Caco-2 (cell line): ENCODE measurements at regions not wholly inside any gene's neighbourhood (a gene's known extent, or its start where the extent isn't known, plus 50 kb on each side); places are given as distances from the start of the nearest gene placed in this dataset.

ENCODE experiments used
- BruUV-seq: library from RNA; stranded (reverse); fragments of 400-500 nt; replicated peaks from 2 replicates; lab custom pipeline; 2021; lab: Mats Ljungman, UMichigan
- CTCF ChIA-PET: fragments of 300-600 bp; sonication (Branson Sonifier 250); formaldehyde crosslinking; loops from one replicate; lab custom pipeline; 2022; ENCODE audit warnings: antibody characterized with exemption; lab: Charles Lee
- POLR2A ChIA-PET: fragments of 300-600 bp; sonication (Branson Sonifier 250); formaldehyde crosslinking; loops from one replicate; lab custom pipeline; 2022; ENCODE audit warnings: antibody characterized with exemption; lab: Charles Lee
- DNase-seq, 2 experiments: peaks; one replicate each; pipeline versions ENCODE4 v3.0.0 to v3.0.0-alpha.2; 2020 to 2022
- H3K27me3 ChIP-seq: replicated peaks from 2 replicates; pipeline ENCODE4 v1.6.0; 2011; ENCODE audit warnings: low read length; ENCODE audit not compliant: control insufficient read depth, insufficient read depth
- H3K36me3 ChIP-seq: 2 replicates; pipeline ENCODE4 v1.5.1; 2011; ENCODE audit warnings: low read length; ENCODE audit not compliant: control insufficient read depth, insufficient read depth
- H3K4me1 ChIP-seq: fragments of 250-450 bp; sonication (Bioruptor Pico); 2 replicates; pipeline ENCODE4 v1.5.1; 2020; ENCODE audit warnings: mild to moderate bottlenecking
- H3K4me3 ChIP-seq: 2 replicates; pipeline ENCODE4 v1.5.1; 2011; ENCODE audit warnings: low read depth, mild to moderate bottlenecking, control low read depth, low read length
- H3K9me3 ChIP-seq: fragments of 250-450 bp; sonication (Bioruptor Pico); 2 replicates; pipeline ENCODE4 v1.5.1; 2020; ENCODE audit warnings: mild to moderate bottlenecking, moderate library complexity
- H3K27ac Mint-ChIP-seq: one replicate; pipeline ENCODE4 v1.8.0; 2022; ENCODE audit warnings: mixed read lengths; ENCODE audit not compliant: unreplicated experiment
- H3K27me3 Mint-ChIP-seq: one replicate; pipeline ENCODE4 v1.8.0; 2022; ENCODE audit warnings: mixed read lengths; ENCODE audit not compliant: insufficient read depth, unreplicated experiment
- H3K36me3 Mint-ChIP-seq: one replicate; pipeline ENCODE4 v1.8.0; 2022; ENCODE audit warnings: mild to moderate bottlenecking, mixed read lengths; ENCODE audit not compliant: insufficient read depth, unreplicated experiment
- H3K4me1 Mint-ChIP-seq: one replicate; pipeline ENCODE4 v1.8.0; 2022; ENCODE audit warnings: low read depth, mixed read lengths; ENCODE audit not compliant: unreplicated experiment
- H3K4me3 Mint-ChIP-seq: one replicate; pipeline ENCODE4 v1.8.0; 2022; ENCODE audit warnings: mild to moderate bottlenecking, moderate library complexity, mixed read lengths; ENCODE audit not compliant: unreplicated experiment
- H3K9me3 Mint-ChIP-seq: one replicate; pipeline ENCODE4 v1.8.0; 2022; ENCODE audit warnings: mixed read lengths; ENCODE audit not compliant: unreplicated experiment
- intact Hi-C: fragments of 100-400 bp; cut with micrococcal nuclease; formaldehyde crosslinking; loops from one replicate; pipeline ENCODE4 v1.10.0; 2022; ENCODE audit not compliant: unreplicated experiment
- TF ChIP-seq, protein P1 (sequence below), 2 experiments: fragments of 200-600 bp in 1 of 2; IDR thresholded peaks; 1 replicate in 1 of 2; 2 replicates in 1 of 2; pipeline versions ENCODE4 v1.5.1 to v1.8.0; 2011 to 2022; ENCODE audit warnings: antibody characterized with exemption in 1 of 2, control low read depth in 1 of 2, inconsistent platforms in 1 of 2, low read depth in 1 of 2, low read length in 1 of 2, mild to moderate bottlenecking in 1 of 2, moderate library complexity in 1 of 2; ENCODE audit not compliant: insufficient read depth in 1 of 2, severe bottlenecking in 1 of 2, unreplicated experiment in 1 of 2

DNA sequence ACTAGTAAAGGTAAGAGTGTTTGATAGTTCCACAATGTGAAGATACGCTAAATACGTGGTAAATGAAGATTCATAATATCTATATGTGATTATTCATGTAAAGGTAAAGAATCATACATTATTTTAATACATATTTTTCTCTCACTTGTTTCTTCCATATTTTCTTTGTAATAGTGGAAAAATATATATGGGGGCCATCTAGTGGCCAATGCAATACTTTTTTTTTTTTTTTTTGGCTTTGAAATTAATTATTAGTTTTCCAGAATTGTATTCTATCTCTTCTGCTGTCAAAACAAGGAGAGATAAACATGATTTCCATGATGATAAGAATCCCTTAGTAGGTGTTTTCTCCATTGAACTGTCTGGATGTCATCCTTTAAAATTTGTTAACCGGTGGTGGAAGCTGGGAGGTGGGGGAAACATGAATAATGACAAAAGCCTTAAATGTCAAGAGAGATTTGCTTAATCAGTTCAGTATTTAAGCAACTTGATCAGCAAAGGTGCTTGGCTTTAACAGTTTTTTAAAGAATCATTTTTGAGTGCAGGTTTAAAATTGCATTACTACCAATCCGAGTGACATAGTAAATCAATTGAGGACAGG is 508.7 kb upstream of the HTR2C start:
- no peak overlapping the region for H3K4me3 Mint-ChIP-seq

DNA sequence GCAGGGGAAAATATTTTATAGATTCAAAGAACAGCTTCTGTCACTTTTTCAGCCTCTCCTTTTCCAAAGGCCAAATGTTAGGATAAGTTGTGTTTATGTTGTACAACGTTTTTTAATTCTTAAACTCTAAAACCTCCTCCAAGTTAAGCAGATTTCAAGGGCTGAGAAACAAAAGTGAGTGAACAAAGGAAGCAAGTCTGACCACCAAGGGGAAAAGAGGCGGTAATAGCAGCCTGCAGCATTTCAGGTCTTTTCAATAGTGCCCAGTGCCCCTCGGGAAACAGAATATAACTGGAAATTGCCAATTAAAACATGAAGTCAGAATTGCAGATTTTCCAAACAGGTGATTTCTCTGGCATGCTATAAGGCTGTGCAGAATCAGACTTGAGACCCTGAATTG is 510.0 kb upstream of the HTR2C start:
- Mint-ChIP-seq H3K9me3 (no peaks in the 10 kb centered on the region), H3K27ac (no peak overlapping the region), H3K36me3 (no peaks in the 10 kb centered on the region), H3K27me3 (no peaks in the 10 kb centered on the region), H3K4me3 (no peak overlapping the region), H3K4me1 (no peaks in the 10 kb centered on the region)
- POLR2A ChIA-PET = no interaction called here
- H3K36me3 ChIP-seq = no peaks in the 10 kb centered on the region
- no TSS peak for BruUV-seq
- intact Hi-C loops = loop anchor here (2.0 kb wide), 1 partner anchor 127 kb away; no protein-coding TSS in a partner anchor
- no peaks in the 10 kb centered on the region for H3K27me3 ChIP-seq
- CTCF ChIA-PET = no interaction called here
- H3K4me1 ChIP-seq = no peaks in the 10 kb centered on the region
- no peak for DNase-seq
- H3K4me3 ChIP-seq = no peak overlapping the region
- H3K9me3 ChIP-seq = no peaks in the 10 kb centered on the region
- TF ChIP-seq, protein P1, sequence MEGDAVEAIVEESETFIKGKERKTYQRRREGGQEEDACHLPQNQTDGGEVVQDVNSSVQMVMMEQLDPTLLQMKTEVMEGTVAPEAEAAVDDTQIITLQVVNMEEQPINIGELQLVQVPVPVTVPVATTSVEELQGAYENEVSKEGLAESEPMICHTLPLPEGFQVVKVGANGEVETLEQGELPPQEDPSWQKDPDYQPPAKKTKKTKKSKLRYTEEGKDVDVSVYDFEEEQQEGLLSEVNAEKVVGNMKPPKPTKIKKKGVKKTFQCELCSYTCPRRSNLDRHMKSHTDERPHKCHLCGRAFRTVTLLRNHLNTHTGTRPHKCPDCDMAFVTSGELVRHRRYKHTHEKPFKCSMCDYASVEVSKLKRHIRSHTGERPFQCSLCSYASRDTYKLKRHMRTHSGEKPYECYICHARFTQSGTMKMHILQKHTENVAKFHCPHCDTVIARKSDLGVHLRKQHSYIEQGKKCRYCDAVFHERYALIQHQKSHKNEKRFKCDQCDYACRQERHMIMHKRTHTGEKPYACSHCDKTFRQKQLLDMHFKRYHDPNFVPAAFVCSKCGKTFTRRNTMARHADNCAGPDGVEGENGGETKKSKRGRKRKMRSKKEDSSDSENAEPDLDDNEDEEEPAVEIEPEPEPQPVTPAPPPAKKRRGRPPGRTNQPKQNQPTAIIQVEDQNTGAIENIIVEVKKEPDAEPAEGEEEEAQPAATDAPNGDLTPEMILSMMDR (IDR thresholded peaks at IDR 0.05; ENCODE audit: insufficient read depth in 1 of 2, low read depth in 1 of 2, low read length in 1 of 2, severe bottlenecking in 1 of 2, unreplicated experiment in 1 of 2) = no peak

More for the DNA sequence above, 508.7 kb upstream of the HTR2C start:
- CTCF ChIA-PET = no interaction called here
- H3K36me3 Mint-ChIP-seq = no peaks in the 10 kb centered on the region
- POLR2A ChIA-PET = no interaction called here
- no peaks in the 10 kb centered on the region for H3K9me3 Mint-ChIP-seq
- H3K4me1 Mint-ChIP-seq = no peaks in the 10 kb centered on the region
- TF ChIP-seq, protein P1 (IDR thresholded peaks at IDR 0.05; ENCODE audit: insufficient read depth in 1 of 2, low read depth in 1 of 2, low read length in 1 of 2, severe bottlenecking in 1 of 2, unreplicated experiment in 1 of 2) = peak; percentile 26 to 27
- no peaks in the 10 kb centered on the region for H3K9me3 ChIP-seq
- H3K4me3 ChIP-seq = no peak overlapping the region
- no peaks in the 10 kb centered on the region for H3K27me3 ChIP-seq
- no peak for DNase-seq
- intact Hi-C loops = loop anchor here (1.0 to 2.0 kb wide), 2 partner anchors 128 to 146 kb away; no protein-coding TSS in a partner anchor
- no peaks in the 10 kb centered on the region for H3K4me1 ChIP-seq
- H3K27me3 Mint-ChIP-seq = no peaks in the 10 kb centered on the region
- BruUV-seq = no TSS peak
- H3K36me3 ChIP-seq = no peaks in the 10 kb centered on the region
- H3K27ac Mint-ChIP-seq = no peak overlapping the region

DNA sequence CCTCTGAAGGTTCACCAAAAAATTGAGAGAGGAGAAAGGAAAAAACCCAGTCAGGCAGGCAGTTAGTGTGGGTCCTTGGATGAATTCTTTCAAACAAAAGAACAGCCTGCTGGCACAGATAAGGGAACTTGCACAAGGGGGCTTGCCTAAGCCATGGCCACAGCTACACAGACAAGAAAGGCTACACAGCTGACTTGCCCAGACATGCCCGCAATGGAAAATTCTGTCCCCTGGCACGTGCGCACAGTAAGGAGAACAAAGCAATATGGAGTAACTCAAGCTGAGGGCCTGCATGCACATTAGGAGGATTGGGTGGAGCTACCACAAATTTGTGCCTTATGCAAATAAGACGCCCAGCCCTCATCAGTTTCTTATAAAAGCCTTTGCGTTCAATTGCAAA is 512.5 kb upstream of the HTR2C start:
- Mint-ChIP-seq H3K27ac (no peak overlapping the region), H3K9me3 (no peaks in the 10 kb centered on the region)

More for the DNA sequence above, 512.5 kb upstream of the HTR2C start:
- TF ChIP-seq, protein P1 (IDR thresholded peaks at IDR 0.05; ENCODE audit: insufficient read depth in 1 of 2, low read depth in 1 of 2, low read length in 1 of 2, severe bottlenecking in 1 of 2, unreplicated experiment in 1 of 2) = no peak
- H3K4me3 Mint-ChIP-seq = no peak overlapping the region
- H3K4me1 Mint-ChIP-seq = peaks cover 4% of the 10 kb centered on the region
- Histone ChIP-seq H3K27me3 (no peaks in the 10 kb centered on the region), H3K4me1 (peaks cover 1% of the 10 kb centered on the region; the same call in 1 of the 2 replicates), H3K9me3 (no peaks in the 10 kb centered on the region), H3K4me3 (no peak overlapping the region), H3K36me3 (no peaks in the 10 kb centered on the region)
- intact Hi-C loops = no loop called here
- DNase-seq = no peak
- H3K36me3 Mint-ChIP-seq = no peaks in the 10 kb centered on the region
- ChIA-PET CTCF (no interaction called here), POLR2A (no interaction called here)
- no peaks in the 10 kb centered on the region for H3K27me3 Mint-ChIP-seq
- BruUV-seq = no TSS peak
